K562 (cell line): ENCODE measurements at regions not wholly inside any gene's neighbourhood (a gene's known extent, or its start where the extent isn't known, plus 50 kb on each side); places are given as distances from the start of the nearest gene placed in this dataset.
A peak's percentile ranks its signal among the peaks of the same experiment; 100 is the strongest.

ENCODE experiments used
- CBX3 ChIP-seq, 2 experiments: IDR thresholded peaks; 1 replicate in 1 of 2; 2 replicates in 1 of 2; pipeline ENCODE4 v1.6.1; 2012; ENCODE audit warnings: inconsistent platforms in 2 of 2, low read length in 2 of 2, borderline replicate concordance in 1 of 2, control low read depth in 1 of 2
- DPF2 ChIP-seq: fragments of 450-650 bp; IDR thresholded peaks from 2 replicates; pipeline ENCODE4 v1.6.1; 2016
- FOXA1 ChIP-seq: fragments of 450-650 bp; IDR thresholded peaks from 2 replicates; pipeline ENCODE4 v1.6.1; 2016; ENCODE audit warnings: mild to moderate bottlenecking, borderline replicate concordance
- L3MBTL2 ChIP-seq: fragments of 450-650 bp; IDR thresholded peaks from 2 replicates; pipeline ENCODE4 v1.6.1; 2016; ENCODE audit warnings: mild to moderate bottlenecking, moderate library complexity
- NEUROD1 ChIP-seq: fragments of 150-350 bp; IDR thresholded peaks from 2 replicates; pipeline ENCODE4 v1.6.1; 2014; ENCODE audit warnings: borderline replicate concordance, low read length, low read depth; ENCODE audit not compliant: partially characterized antibody
- RBM39 ChIP-seq: fragments of 200-400 bp; formaldehyde crosslinking; optimal IDR thresholded peaks from 2 replicates; pipeline ENCODE3; 2018; ENCODE audit warnings: low read depth, low read length
- RFX1 ChIP-seq: fragments of 450-650 bp; IDR thresholded peaks from 2 replicates; pipeline ENCODE4 v1.6.1; 2016; ENCODE audit warnings: mild to moderate bottlenecking, moderate library complexity
- YY1 ChIP-seq, 3 experiments: IDR thresholded peaks; 2 replicates each; pipeline ENCODE4 v1.6.1; 2011; ENCODE audit warnings: low read length in 2 of 3, mild to moderate bottlenecking in 2 of 3, moderate library complexity in 2 of 3, borderline replicate concordance in 1 of 3, control low read depth in 1 of 3, low read depth in 1 of 3; ENCODE audit not compliant: insufficient read depth in 3 of 3, insufficient replicate concordance in 2 of 3, control insufficient read depth in 1 of 3, insufficient read length in 1 of 3; ENCODE audit errors: extremely low read depth in 1 of 3
- ZNF121 ChIP-seq: sonication (generic); formaldehyde crosslinking; conservative IDR thresholded peaks from 2 replicates; pipeline ENCODE4 v1.8.0; 2022; ENCODE audit warnings: missing genetic modification reagents
- ZNF398 ChIP-seq: fragments of 250-450 bp; sonication (Bioruptor Pico); IDR thresholded peaks from 2 replicates; pipeline ENCODE4 v1.8.0; 2021; ENCODE audit warnings: moderate library complexity, mild to moderate bottlenecking, inconsistent platforms
- ZNF740 ChIP-seq, 3 experiments: fragments of 200-800 bp in 1 of 3; sonication (Bioruptor generic) in 1 of 3; sonication (generic) in 1 of 3; formaldehyde crosslinking in 1 of 3; IDR thresholded peaks; 2 replicates each; pipeline versions ENCODE4 v1.6.1 to v1.8.0; 2016 to 2022; ENCODE audit warnings: mild to moderate bottlenecking in 2 of 3, missing compliant biosample characterization in 2 of 3, missing genetic modification characterization in 2 of 3, missing genetic modification reagents in 1 of 3
- TF ChIP-seq, protein P1 (sequence below): fragments of 450-650 bp; IDR thresholded peaks from one replicate; pipeline ENCODE4 v1.6.1; 2018; ENCODE audit warnings: mild to moderate bottlenecking, moderate library complexity; ENCODE audit not compliant: partially characterized antibody
- TF ChIP-seq, protein P2 (sequence below): sonication (generic); formaldehyde crosslinking; IDR thresholded peaks from 2 replicates; pipeline ENCODE4 v1.8.1; 2023; ENCODE audit warnings: mild to moderate bottlenecking, missing genetic modification reagents

DNA sequence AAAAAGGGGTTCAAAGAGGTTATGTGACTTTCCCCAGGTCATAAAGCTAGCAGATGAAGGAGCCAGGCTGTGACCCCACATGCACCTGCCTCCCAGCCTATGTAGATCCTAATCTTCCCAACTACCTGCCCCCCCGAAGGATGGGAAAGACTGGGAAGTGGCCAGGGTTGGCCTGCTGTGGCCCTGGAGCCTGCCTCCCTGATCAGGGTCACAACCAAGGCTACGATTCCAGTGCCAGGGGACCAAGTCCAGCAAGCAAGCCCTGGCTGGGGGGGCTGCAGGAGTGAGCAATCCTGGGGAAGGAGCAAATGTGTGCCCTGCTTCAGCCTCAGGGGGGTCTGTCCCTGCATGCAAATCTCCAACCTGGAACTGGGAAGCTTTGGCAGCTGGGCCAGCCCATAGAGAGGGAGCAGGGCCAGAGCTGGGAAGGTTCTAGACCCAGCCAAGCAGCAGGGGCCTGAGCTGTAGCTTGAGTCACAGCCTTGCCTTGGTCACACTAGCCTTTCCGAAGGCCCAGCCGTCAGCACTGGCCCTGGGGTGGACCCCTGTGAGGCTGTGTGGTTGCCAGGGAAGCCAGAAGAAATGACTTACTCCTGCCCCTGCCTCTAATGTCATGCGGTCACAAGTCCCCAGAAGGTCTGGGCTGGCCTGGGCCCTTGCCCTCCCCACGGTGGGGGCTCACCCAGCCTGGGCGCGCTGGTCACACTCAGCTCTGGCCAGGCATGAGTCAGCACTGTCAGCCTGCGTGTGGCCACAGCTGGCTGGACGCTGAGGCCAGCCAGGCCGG lies 96.4 kb upstream of the ZMIZ1 start (continued):
- no peak; the same call in 1 of the 2 replicates for TF ChIP-seq DPF2
- TF ChIP-seq, protein P1, sequence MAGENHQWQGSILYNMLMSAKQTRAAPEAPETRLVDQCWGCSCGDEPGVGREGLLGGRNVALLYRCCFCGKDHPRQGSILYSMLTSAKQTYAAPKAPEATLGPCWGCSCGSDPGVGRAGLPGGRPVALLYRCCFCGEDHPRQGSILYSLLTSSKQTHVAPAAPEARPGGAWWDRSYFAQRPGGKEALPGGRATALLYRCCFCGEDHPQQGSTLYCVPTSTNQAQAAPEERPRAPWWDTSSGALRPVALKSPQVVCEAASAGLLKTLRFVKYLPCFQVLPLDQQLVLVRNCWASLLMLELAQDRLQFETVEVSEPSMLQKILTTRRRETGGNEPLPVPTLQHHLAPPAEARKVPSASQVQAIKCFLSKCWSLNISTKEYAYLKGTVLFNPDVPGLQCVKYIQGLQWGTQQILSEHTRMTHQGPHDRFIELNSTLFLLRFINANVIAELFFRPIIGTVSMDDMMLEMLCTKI, result no peak
- TF ChIP-seq ZNF121 (CRISPR knock-in tag), result no peak
- no peak for TF ChIP-seq YY1 (IDR thresholded peaks at IDR 0.05; ENCODE audit: borderline replicate concordance in 1 of 3, control insufficient read depth in 1 of 3, extremely low read depth in 1 of 3, insufficient read depth in 3 of 3, insufficient read length in 1 of 3, insufficient replicate concordance in 2 of 3, low read depth in 1 of 3, low read length in 2 of 3)
- TF ChIP-seq NEUROD1, result peak; percentile 39
- no peak for TF ChIP-seq ZNF398
- no peak for TF ChIP-seq CBX3 (IDR thresholded peaks at IDR 0.05; ENCODE audit: borderline replicate concordance in 1 of 2, low read length in 2 of 2)
- TF ChIP-seq, protein P2, sequence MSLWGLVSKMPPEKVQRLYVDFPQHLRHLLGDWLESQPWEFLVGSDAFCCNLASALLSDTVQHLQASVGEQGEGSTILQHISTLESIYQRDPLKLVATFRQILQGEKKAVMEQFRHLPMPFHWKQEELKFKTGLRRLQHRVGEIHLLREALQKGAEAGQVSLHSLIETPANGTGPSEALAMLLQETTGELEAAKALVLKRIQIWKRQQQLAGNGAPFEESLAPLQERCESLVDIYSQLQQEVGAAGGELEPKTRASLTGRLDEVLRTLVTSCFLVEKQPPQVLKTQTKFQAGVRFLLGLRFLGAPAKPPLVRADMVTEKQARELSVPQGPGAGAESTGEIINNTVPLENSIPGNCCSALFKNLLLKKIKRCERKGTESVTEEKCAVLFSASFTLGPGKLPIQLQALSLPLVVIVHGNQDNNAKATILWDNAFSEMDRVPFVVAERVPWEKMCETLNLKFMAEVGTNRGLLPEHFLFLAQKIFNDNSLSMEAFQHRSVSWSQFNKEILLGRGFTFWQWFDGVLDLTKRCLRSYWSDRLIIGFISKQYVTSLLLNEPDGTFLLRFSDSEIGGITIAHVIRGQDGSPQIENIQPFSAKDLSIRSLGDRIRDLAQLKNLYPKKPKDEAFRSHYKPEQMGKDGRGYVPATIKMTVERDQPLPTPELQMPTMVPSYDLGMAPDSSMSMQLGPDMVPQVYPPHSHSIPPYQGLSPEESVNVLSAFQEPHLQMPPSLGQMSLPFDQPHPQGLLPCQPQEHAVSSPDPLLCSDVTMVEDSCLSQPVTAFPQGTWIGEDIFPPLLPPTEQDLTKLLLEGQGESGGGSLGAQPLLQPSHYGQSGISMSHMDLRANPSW (CRISPR knock-in tag), result no peak
- TF ChIP-seq RFX1, result no peak
- TF ChIP-seq L3MBTL2, result peak; percentile 75
- TF ChIP-seq FOXA1, result no peak
- no peak for TF ChIP-seq RBM39
- TF ChIP-seq ZNF740 (CRISPR knock-in tag; IDR thresholded peaks at IDR 0.05), result peak; percentile 83
- TF ChIP-seq ZNF740 (tag; IDR thresholded peaks at IDR 0.05), result peak in 1 of 2 experiments; percentile 59; a peak in 1 of 4 replicates
